ENCODE measurements at regions not wholly inside any gene's neighbourhood (a gene's known extent, or its start where the extent isn't known, plus 50 kb on each side); places are given as distances from the start of the nearest gene placed in this dataset.

GRCh38 chr11:31913985-31914384, 102.9 kb upstream of the PAX6 start:
- no peak overlapping the region for H3K27ac ChIP-seq (ENCODE audit: insufficient read depth, low read length)
- no peaks in the 10 kb centered on the region for H3K9me3 ChIP-seq (ENCODE audit: control insufficient read depth, insufficient read depth, low read depth, low read length)
- H3K4me2 ChIP-seq (ENCODE audit: extremely low read depth, insufficient read depth, low read length): no peak overlapping the region
- H3K4me1 ChIP-seq (ENCODE audit: control insufficient read depth, extremely low read depth, insufficient read depth, low read length): no peaks in the 10 kb centered on the region
- H3K27me3 ChIP-seq (ENCODE audit: control insufficient read depth, insufficient read depth, low read length): no peaks in the 10 kb centered on the region
- TF ChIP-seq EZH2 (IDR thresholded peaks at IDR 0.05; ENCODE audit: low read length, missing control alignments) (no peak), CTCF (conservative IDR thresholded peaks at IDR 0.05 in 1 of 2, IDR thresholded peaks at IDR 0.05 in 1 of 2; ENCODE audit: low read depth in 1 of 2, low read length in 2 of 2) (no peak)
- H3K36me3 ChIP-seq (ENCODE audit: control insufficient read depth, insufficient read depth, low read length): no peaks in the 10 kb centered on the region
- no peak overlapping the region for H2AFZ ChIP-seq (ENCODE audit: low read length)
- H4K20me1 ChIP-seq (ENCODE audit: control insufficient read depth, extremely low read depth, insufficient read depth, low read length): no peaks in the 10 kb centered on the region
- no peak overlapping the region for H3K4me3 ChIP-seq (replicated peaks in 1 of 4; ENCODE audit: control extremely low read depth in 1 of 4, insufficient read depth in 1 of 4, low read depth in 3 of 4, low read length in 4 of 4)
- peak in 1 of 2 donors; percentile 5 for DNase-seq (ENCODE audit: low read depth in 2 of 2)
- H3K9ac ChIP-seq (ENCODE audit: insufficient read depth, low read length): no peak overlapping the region
- no peaks in the 10 kb centered on the region for H3K79me2 ChIP-seq (ENCODE audit: control insufficient read depth, insufficient read depth, low read length)

GRCh38 chr11:31912808-31913207, 101.7 kb upstream of the PAX6 start:
- Histone ChIP-seq H3K4me3 (replicated peaks in 1 of 4; ENCODE audit: control extremely low read depth in 1 of 4, insufficient read depth in 1 of 4, low read depth in 3 of 4, low read length in 4 of 4) (no peak overlapping the region), H2AFZ (ENCODE audit: low read length) (no peak overlapping the region), H4K20me1 (ENCODE audit: control insufficient read depth, extremely low read depth, insufficient read depth, low read length) (no peaks in the 10 kb centered on the region), H3K4me1 (ENCODE audit: control insufficient read depth, extremely low read depth, insufficient read depth, low read length) (no peaks in the 10 kb centered on the region), H3K9me3 (ENCODE audit: control insufficient read depth, insufficient read depth, low read depth, low read length) (no peaks in the 10 kb centered on the region), H3K36me3 (ENCODE audit: control insufficient read depth, insufficient read depth, low read length) (no peaks in the 10 kb centered on the region), H3K79me2 (ENCODE audit: control insufficient read depth, insufficient read depth, low read length) (no peaks in the 10 kb centered on the region), H3K9ac (ENCODE audit: insufficient read depth, low read length) (no peak overlapping the region), H3K27ac (ENCODE audit: insufficient read depth, low read length) (no peak overlapping the region), H3K27me3 (ENCODE audit: control insufficient read depth, insufficient read depth, low read length) (no peaks in the 10 kb centered on the region), H3K4me2 (ENCODE audit: extremely low read depth, insufficient read depth, low read length) (no peak overlapping the region)
- DNase-seq (ENCODE audit: low read depth in 2 of 2): peak in 1 of 2 donors; percentile 2
- TF ChIP-seq CTCF (conservative IDR thresholded peaks at IDR 0.05 in 1 of 2, IDR thresholded peaks at IDR 0.05 in 1 of 2; ENCODE audit: low read depth in 1 of 2, low read length in 2 of 2): no peak
- TF ChIP-seq EZH2 (IDR thresholded peaks at IDR 0.05; ENCODE audit: low read length, missing control alignments): no peak

- Histone ChIP-seq H3K4me1 (ENCODE audit: control insufficient read depth, extremely low read depth, insufficient read depth, low read length) (no peaks in the 10 kb centered on the region), H3K36me3 (ENCODE audit: control insufficient read depth, insufficient read depth, low read length) (no peaks in the 10 kb centered on the region), H3K4me2 (ENCODE audit: extremely low read depth, insufficient read depth, low read length) (no peak overlapping the region), H3K9ac (ENCODE audit: insufficient read depth, low read length) (no peak overlapping the region), H3K27me3 (ENCODE audit: control insufficient read depth, insufficient read depth, low read length) (no peaks in the 10 kb centered on the region), H2AFZ (ENCODE audit: low read length) (no peak overlapping the region), H3K9me3 (ENCODE audit: control insufficient read depth, insufficient read depth, low read depth, low read length) (no peaks in the 10 kb centered on the region), H4K20me1 (ENCODE audit: control insufficient read depth, extremely low read depth, insufficient read depth, low read length) (no peaks in the 10 kb centered on the region), H3K79me2 (ENCODE audit: control insufficient read depth, insufficient read depth, low read length) (no peaks in the 10 kb centered on the region), H3K27ac (ENCODE audit: insufficient read depth, low read length) (no peak overlapping the region), H3K4me3 (replicated peaks in 1 of 4; ENCODE audit: control extremely low read depth in 1 of 4, insufficient read depth in 1 of 4, low read depth in 3 of 4, low read length in 4 of 4) (no peak overlapping the region)
- no peak for DNase-seq (ENCODE audit: low read depth in 2 of 2)
- TF ChIP-seq CTCF (conservative IDR thresholded peaks at IDR 0.05 in 1 of 2, IDR thresholded peaks at IDR 0.05 in 1 of 2; ENCODE audit: low read depth in 1 of 2, low read length in 2 of 2): no peak
- TF ChIP-seq EZH2 (IDR thresholded peaks at IDR 0.05; ENCODE audit: low read length, missing control alignments): no peak
Measured at GRCh38 chr11:31910950-31911576, 99.9 kb upstream of the PAX6 start.
